Stomach (tissue), 8 donors: ENCODE measurements at regions not wholly inside any gene's neighbourhood (a gene's known extent, or its start where the extent isn't known, plus 50 kb on each side); places are given as distances from the start of the nearest gene placed in this dataset.
A peak's percentile ranks its signal among the peaks of the same experiment; 100 is the strongest.

Experiments used
- DNase-seq, 2 donors: peaks; one replicate each; pipeline versions ENCODE4 v3.0.0 to v3.0.0-alpha.2; 2013 to 2019
- H3K27ac ChIP-seq, 5 donors: fragments of 200-600 bp in 4 of 5; sonication (generic) in 4 of 5; one replicate each; pipeline ENCODE4 v1.5.1; 2013 to 2019; ENCODE audit warnings: mild to moderate bottlenecking in 1 of 5, moderate library complexity in 1 of 5
- H3K27me3 ChIP-seq, 3 donors: fragments of 200-600 bp; sonication (generic); one replicate each; pipeline ENCODE4 v1.5.1; 2017 to 2019; ENCODE audit warnings: mixed run types in 1 of 3
- H3K36me3 ChIP-seq, 4 donors: fragments of 200-600 bp; sonication (generic); 1 replicate in 3 of 4; 2 replicates in 1 of 4; pipeline ENCODE4 v1.5.1; 2016 to 2019
- H3K4me1 ChIP-seq, 4 donors: fragments of 200-600 bp; sonication (generic); one replicate each; pipeline ENCODE4 v1.5.1; 2016 to 2019
- H3K4me3 ChIP-seq, 4 donors: fragments of 200-600 bp; sonication (generic) in 3 of 4; one replicate each; pipeline ENCODE4 v1.5.1; 2016 to 2019; ENCODE audit warnings: mild to moderate bottlenecking in 1 of 4
- H3K9me3 ChIP-seq, 4 donors: fragments of 200-600 bp; sonication (generic); one replicate each; pipeline ENCODE4 v1.5.1; 2016 to 2019
- EP300 ChIP-seq: sonication (generic); formaldehyde crosslinking; IDR thresholded peaks from one replicate; pipeline ENCODE4 v1.6.1; 2017; ENCODE audit warnings: antibody characterized with exemption
- POLR2A ChIP-seq, 4 donors: fragments of 450-650 bp; IDR thresholded peaks; one replicate each; pipeline ENCODE4 v1.6.1; 2016; ENCODE audit warnings: antibody characterized with exemption in 4 of 4, control low read depth in 2 of 4, mild to moderate bottlenecking in 1 of 4, moderate library complexity in 1 of 4
- POLR2AphosphoS5 ChIP-seq, 3 donors: sonication (generic); formaldehyde crosslinking; IDR thresholded peaks; one replicate each; pipeline ENCODE4 v1.6.1; 2016; ENCODE audit warnings: antibody characterized with exemption in 3 of 3
- WGBS, 5 donors: extraction: QIAGEN DNeasy Blood & Tissue Kit in 3 of 5; methylation state at CpG; one replicate each; pipeline versions ENCODE4 v1.1.5 to v1.1.7; 2013 to 2018; 5-methylcytosine and 5-hydroxymethylcytosine counted together
- intact Hi-C: fragments of 100-400 bp; cut with DNase I; formaldehyde crosslinking; loops from one replicate; pipeline ENCODE4 v1.15.1; 2023; ENCODE audit warnings: low total_unique reads
- TF ChIP-seq, protein P1 (sequence below), 7 experiments: fragments of 450-650 bp in 4 of 7; fragments of 200-600 bp in 3 of 7; sonication (generic) in 3 of 7; IDR thresholded peaks; one replicate each; pipeline ENCODE4 v1.5.1; 2016 to 2019; ENCODE audit warnings: antibody characterized with exemption in 7 of 7, control low read depth in 2 of 7, mild to moderate bottlenecking in 1 of 7
- donor health status: healthy with polysubstance abuse.
- donor health status: Bipolar disorder and iron deficiency.
- donor health status: healthy.

- Histone ChIP-seq H3K36me3 (no peaks in the 10 kb centered on the region), H3K4me3 (no peak overlapping the region), H3K9me3 (no peaks in the 10 kb centered on the region), H3K27ac (no peak overlapping the region), H3K4me1 (no peaks in the 10 kb centered on the region), H3K27me3 (no peaks in the 10 kb centered on the region)
- 83 to 89% (median 85%) methylated on average over 4 of the region's 4 CpGs for WGBS, 5 donors
- DNase-seq: no peak
- intact Hi-C loops: no loop called here
- no peak for TF ChIP-seq EP300
- no peak for TF ChIP-seq POLR2AphosphoS5 (IDR thresholded peaks at IDR 0.05)
- no peak for TF ChIP-seq POLR2A (IDR thresholded peaks at IDR 0.05)
- TF ChIP-seq, protein P1, sequence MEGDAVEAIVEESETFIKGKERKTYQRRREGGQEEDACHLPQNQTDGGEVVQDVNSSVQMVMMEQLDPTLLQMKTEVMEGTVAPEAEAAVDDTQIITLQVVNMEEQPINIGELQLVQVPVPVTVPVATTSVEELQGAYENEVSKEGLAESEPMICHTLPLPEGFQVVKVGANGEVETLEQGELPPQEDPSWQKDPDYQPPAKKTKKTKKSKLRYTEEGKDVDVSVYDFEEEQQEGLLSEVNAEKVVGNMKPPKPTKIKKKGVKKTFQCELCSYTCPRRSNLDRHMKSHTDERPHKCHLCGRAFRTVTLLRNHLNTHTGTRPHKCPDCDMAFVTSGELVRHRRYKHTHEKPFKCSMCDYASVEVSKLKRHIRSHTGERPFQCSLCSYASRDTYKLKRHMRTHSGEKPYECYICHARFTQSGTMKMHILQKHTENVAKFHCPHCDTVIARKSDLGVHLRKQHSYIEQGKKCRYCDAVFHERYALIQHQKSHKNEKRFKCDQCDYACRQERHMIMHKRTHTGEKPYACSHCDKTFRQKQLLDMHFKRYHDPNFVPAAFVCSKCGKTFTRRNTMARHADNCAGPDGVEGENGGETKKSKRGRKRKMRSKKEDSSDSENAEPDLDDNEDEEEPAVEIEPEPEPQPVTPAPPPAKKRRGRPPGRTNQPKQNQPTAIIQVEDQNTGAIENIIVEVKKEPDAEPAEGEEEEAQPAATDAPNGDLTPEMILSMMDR (IDR thresholded peaks at IDR 0.05): no peak
These were observed 71.9 kb upstream of the IPO5 start for GRCh38 chr13:97881556-97881955.

GRCh38 chr13:97883396-97883795, 70.1 kb upstream of the IPO5 start:
- no peaks in the 10 kb centered on the region for H3K36me3 ChIP-seq
- 67 to 72% (median 70%) methylated on average over 4 of the region's 4 CpGs for WGBS, 5 donors
- H3K27ac ChIP-seq: no peak overlapping the region
- H3K4me3 ChIP-seq: no peak overlapping the region
- no peaks in the 10 kb centered on the region for H3K4me1 ChIP-seq
- DNase-seq: peak in 1 of 2 donors; percentile 23
- intact Hi-C loops: no loop called here
- no peak for TF ChIP-seq POLR2AphosphoS5 (IDR thresholded peaks at IDR 0.05)
- TF ChIP-seq POLR2A (IDR thresholded peaks at IDR 0.05): no peak
- TF ChIP-seq, protein P1 (IDR thresholded peaks at IDR 0.05): no peak
- no peak for TF ChIP-seq EP300
- no peaks in the 10 kb centered on the region for H3K9me3 ChIP-seq
- no peaks in the 10 kb centered on the region for H3K27me3 ChIP-seq

- TF ChIP-seq, protein P1 (IDR thresholded peaks at IDR 0.05): no peak
- 75 to 86% (median 79%) methylated on average over 9 of the region's 9 CpGs for WGBS, 5 donors
- intact Hi-C loops: no loop called here
- Histone ChIP-seq H3K36me3 (no peaks in the 10 kb centered on the region), H3K4me1 (no peaks in the 10 kb centered on the region), H3K27ac (no peak overlapping the region), H3K4me3 (no peak overlapping the region), H3K9me3 (no peaks in the 10 kb centered on the region), H3K27me3 (no peaks in the 10 kb centered on the region)
- no peak for DNase-seq
These were observed 68.6 kb upstream of the IPO5 start for GRCh38 chr13:97884707-97885468.

DNA sequence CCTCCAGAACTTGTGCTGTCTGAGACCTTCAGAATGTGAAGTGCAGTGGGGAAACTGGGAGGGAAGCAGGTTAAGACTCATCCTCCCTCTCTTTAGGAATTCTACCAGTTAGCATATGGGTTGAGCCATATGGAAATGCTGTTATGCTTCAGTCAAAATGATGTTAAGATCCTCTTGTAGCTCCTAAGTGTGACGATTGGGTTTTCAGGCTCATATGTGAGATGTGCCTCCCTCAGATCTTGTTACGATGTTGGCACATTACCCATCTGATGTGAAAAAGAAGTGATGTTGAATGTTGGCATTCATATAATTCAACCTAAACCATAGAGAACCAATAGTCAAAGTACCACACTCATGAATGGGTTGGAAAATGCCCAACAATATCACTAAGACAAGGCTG, 67.8 kb upstream of the IPO5 start:
- H3K4me3 ChIP-seq: no peak overlapping the region
- no peak for TF ChIP-seq EP300
- no peak for TF ChIP-seq POLR2A (IDR thresholded peaks at IDR 0.05)
- WGBS, 5 donors: 77 to 97% (median 92%) methylated on average over 2 of the region's 2 CpGs
- intact Hi-C loops: no loop called here
- H3K27me3 ChIP-seq: no peaks in the 10 kb centered on the region
- H3K36me3 ChIP-seq: no peaks in the 10 kb centered on the region
- H3K4me1 ChIP-seq: no peaks in the 10 kb centered on the region
- no peak for DNase-seq
- no peak overlapping the region for H3K27ac ChIP-seq
- H3K9me3 ChIP-seq: no peaks in the 10 kb centered on the region

DNA sequence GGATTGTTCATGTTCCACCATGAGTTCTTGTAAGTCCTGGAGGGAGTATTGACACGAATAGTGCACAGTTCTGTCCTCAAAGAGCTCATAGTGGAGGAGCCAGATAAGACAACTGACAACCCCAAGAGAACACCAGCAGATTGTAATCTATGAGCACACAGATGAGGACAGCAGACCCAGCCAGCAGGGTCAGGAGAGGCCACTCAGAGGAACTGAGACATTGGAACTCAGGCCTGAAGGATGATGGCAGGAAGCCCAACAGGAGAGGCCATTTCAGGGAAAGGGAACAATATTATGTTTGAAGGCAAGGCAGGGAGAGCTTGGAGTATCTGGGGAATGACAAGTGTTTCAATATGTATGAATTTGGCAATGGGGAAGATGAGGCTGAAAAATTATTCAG, 63.7 kb upstream of the IPO5 start:
- no peaks in the 10 kb centered on the region for H3K27me3 ChIP-seq
- H3K4me3 ChIP-seq: no peak overlapping the region
- peaks cover 0 to 5% (median 0%) of the 10 kb centered on the region in 4 donors for H3K9me3 ChIP-seq
- TF ChIP-seq POLR2A (IDR thresholded peaks at IDR 0.05) (no peak), EP300 (no peak), POLR2AphosphoS5 (IDR thresholded peaks at IDR 0.05) (no peak)
- TF ChIP-seq, protein P1 (IDR thresholded peaks at IDR 0.05): no peak
- H3K27ac ChIP-seq: no peak overlapping the region
- no peaks in the 10 kb centered on the region for H3K36me3 ChIP-seq
- WGBS, 5 donors: 62 to 66% (median 63%) methylated on average over 1 of the region's 1 CpG
- intact Hi-C loops: no loop called here
- no peaks in the 10 kb centered on the region for H3K4me1 ChIP-seq
- DNase-seq: no peak
